HG03432 (cell line): ENCODE measurements at regions not wholly inside any gene's neighbourhood (a gene's known extent, or its start where the extent isn't known, plus 50 kb on each side); places are given as distances from the start of the nearest gene placed in this dataset.

ENCODE experiments used
- ATAC-seq: cut with Tn5 transposase; IDR thresholded peaks from one replicate; pipeline ENCODE4 v1.9.1; 2021; ENCODE audit warnings: mild to moderate bottlenecking, moderate library complexity; ENCODE audit not compliant: unreplicated experiment

DNA sequence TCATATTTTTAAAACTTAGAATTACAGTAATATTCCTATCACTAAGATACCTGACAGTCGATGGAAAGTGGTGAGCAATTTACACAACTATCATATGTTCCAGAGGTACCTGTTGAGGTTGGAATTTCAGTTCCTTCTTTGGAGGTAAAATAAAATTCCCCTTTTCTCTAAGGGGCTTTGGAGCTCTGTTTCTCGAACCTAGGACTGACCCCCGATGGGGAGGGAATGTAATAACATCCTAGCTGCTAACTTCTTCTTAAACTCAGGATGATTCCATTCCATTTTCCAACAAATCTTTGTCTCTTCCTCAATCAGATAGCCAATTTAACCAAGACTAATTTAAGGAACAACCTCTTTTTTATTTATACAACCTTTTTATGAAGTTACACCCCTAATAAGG is 1069.8 kb downstream of the NLGN4Y start:
- no peak for ATAC-seq

DNA sequence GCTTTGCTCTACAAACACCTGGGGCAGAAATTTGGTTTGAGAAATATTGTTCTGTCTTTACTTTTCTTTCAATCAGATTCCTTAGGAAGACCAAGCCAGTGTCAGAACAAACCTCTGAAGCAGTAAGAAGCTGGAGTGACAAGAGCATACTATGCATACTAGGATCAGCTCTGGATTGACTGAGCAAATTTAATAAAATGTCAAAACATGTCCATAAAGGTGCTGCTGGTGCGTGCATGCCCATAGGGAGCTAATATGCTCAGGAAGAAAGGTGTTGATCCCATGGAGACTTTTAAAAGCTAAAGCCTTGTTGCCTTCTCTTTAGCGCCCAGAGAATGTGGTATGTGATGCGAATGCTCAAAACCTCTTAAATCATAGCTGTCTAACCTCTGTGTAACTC is 1076.2 kb downstream of the NLGN4Y start:
- ATAC-seq, result no peak

DNA sequence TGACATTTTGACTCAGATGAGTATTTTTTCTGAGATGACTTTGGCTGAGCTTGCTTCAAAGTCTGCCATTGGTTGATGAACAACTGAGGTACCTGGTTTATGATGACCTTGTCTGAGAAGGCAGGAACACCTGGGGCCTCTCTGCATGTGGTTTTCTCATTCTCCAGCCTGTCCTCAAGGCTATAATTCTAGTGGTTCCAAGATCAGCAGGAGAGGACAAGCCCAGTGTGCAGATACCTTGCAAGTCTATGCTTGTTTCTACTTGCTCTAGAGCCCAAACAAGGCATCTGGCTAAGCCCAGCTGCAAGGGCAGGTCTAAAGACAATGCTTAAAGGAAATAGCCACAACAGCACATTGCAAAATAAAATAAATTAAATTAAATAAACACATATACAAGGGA is 1100.0 kb downstream of the NLGN4Y start:
- no peak for ATAC-seq

DNA sequence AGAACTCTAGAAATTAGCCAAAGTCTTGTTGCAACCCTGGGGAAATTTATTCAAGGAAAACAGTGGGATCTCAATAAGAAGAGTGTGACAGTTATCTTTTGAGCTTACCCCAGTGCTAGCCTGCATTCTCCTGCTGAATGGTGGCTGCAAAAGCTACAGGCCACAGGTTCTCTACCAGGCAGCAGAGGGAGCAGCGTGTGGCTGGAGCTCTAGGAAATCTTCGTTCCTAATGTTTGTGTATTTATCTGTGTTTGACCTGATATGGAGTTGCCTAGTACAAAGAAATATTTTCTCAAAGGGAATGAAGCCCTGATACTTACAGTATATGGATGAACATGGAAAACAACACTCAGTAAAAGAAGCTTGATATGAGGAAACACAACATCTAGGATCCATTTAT is 1100.6 kb downstream of the NLGN4Y start:
- ATAC-seq, result no peak

DNA sequence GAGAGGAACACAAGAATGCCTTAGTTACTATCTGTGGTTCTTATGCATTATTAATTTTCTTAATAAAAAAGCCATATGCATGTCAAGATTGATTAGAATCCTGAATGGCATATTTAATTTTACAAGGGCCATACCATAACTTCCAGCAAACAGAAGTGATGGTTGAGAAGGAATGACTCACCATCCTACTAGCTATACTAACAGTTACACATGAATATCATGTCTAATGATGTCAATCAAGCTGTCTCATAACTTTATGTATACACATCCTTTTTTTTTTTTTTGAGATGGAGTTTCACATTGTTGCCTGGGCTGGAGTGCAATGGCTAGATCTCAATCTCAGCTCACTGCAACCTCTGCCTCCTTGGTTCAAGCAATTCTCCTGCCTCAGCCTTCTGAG is 1123.9 kb downstream of the NLGN4Y start:
- no peak for ATAC-seq

DNA sequence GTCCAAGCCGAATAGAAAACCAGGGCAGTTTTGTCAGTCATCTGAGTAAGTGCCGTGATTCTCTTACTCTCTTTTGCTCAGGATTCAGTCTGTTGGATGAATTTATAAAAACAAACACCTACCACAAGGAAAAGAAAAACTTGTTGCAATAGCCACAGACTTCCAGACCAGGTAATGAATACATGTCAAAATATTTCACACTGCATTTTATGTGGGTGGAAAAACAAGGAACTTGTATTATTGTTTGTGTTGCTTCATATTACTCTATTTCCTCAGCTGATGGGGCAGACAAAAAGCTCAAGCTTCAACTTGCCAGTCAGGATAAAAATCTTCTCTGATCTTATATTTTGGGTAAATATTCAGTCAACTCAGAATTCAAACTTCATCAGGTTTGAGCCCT is 1125.7 kb downstream of the NLGN4Y start:
- ATAC-seq, result no peak

DNA sequence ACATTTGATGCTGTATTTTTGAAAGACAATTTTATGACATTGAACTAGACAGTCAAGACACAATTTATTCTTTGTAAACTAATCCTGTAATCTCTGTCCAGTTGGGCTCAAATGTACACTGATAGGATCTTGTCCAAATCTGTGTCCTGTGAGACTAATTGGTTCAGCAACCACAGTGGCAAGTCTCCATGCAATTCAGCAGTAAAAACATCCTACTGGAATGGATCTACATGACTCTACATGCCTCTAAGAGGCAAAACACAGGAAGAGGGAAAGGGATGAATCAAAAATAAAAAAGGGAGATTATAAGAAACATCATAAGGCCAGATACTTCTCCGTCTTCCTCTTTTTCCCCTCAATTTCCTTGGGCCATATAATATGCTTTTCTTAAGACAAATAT is 1164.2 kb downstream of the NLGN4Y start:
- ATAC-seq, result no peak

DNA sequence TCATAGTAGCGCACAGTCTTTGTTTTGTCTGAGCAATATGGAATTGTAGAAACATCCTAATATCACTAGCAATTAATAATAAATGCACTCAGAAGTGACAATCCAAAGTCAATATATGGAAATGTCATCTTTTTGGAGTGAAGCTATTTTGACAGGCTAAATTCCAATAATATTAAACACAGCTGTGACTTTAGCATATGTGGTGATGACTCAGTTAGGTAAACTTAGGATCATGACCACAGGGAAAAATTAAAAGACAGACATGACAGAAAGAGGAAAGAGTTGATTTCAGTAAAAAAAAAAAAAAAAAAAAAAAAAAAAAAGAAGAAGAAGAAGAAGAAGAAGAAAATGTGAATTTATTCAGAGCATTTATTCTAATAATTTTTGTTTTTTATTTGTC is 1165.7 kb downstream of the NLGN4Y start:
- no peak for ATAC-seq

DNA sequence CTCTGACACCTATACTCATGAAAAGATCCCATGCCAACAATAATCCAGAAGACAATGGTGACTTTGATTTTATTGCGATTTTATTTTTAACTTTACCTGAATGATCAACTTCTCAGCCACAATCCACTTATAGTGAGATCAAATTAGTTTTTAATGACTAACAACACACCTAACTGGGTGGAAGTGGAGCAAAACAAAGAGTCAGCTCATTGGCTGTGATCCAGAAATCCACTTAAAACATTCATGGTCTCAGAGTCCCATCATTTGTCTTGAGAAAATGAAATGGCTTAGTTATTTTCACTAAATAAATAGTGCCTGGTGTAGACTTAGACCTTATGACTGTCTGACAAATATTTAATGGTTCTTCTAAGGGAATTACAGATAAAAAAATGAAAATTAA is 1177.8 kb downstream of the NLGN4Y start:
- ATAC-seq, result no peak

DNA sequence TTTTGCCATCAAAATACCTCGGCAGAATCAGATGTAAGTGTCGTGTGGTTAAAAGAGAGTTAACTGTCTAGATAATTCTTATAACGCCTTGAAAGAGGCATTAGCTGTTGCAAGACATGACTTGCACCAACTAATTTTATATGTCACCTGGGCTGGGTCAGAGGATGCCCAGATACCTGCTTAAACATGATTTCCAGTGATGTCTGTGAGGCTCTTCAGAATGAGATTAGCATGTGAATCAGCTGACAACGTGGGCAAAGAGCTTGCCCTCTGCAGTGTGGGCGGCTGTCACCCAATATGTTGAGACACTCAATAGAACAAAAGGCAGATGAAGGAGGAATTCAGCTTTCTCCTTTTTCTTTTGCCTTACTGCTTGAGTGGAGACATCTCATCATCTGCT is 1180.6 kb downstream of the NLGN4Y start:
- ATAC-seq, result no peak

DNA sequence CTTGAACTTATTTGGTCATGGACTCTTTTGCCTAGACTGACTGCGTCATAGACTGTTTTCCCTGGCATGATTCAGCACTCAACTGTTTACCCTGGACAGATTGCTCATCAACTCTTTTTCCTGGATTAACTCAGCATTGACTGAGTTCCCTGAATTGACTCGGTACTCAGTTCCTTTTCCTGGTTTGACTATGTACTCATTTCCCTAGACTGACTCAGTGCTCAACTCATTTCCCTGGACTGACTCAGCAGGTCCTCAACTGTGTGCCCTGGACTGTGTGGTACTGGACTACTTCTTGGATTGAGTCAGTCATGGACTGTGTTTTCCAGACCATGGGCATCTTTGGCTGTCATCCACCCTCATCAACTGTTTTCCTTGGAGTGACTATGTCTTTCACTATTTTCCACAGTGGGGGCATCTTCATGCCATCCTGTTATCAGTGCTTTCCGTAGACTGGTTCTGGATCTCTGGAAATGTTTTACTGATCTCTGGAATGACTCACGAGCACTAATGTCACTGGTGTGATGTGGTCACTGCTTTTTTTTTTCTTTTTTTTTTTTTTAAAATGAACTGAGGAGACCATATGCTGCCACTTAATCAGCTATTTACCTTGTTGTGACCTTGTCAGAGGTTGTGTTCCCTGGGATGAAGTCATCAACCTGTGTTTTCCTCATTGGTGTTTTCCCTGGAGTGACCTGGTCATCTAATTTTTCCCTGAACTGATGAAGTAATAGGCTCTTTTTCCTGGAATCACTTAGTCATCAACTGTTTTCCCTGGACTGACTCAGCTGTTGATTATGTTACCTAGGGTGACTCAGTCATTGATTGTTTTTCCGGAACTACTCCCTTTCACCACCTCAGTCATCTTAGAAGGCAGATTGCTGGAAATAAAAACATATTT is 1225.5 kb downstream of the NLGN4Y start:
- no peak for ATAC-seq

DNA sequence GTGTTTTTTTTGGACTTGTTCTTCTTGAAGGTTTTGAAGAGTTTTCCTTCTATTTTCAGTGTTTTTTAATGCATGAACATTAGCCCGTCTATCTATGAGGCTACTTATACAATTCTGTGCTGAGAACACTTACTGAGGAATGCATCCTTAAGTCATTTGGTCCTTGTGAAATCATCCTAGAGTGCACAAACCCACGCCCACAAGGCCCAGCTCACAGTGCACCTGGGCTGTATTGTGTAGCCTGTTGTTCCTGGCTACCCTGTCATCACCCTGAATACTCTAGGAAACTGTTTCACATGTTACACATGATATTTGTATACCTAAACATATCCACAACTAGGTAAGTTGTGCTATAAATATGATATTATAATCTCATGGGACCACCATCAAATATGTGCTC is 1226.7 kb downstream of the NLGN4Y start:
- ATAC-seq, result no peak

DNA sequence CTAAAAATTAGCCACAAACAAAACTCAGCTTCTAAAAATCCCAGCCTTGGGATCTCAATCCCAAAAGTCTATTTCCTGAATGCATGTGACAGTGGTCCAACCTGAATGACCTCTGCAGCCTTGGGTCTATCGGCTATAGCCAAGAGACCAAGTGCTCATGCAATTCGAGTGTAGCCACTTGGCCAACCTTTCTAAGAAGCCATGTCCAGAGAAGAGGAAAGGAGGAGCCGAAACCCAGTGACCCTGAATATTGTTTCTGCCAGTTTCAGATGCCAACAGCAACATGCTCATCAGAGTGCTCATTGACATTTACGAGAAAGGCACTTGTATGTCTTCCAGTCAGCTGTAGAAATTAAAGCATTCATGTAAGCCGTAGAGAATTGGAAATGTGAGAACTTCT is 1231.9 kb downstream of the NLGN4Y start:
- no peak for ATAC-seq

DNA sequence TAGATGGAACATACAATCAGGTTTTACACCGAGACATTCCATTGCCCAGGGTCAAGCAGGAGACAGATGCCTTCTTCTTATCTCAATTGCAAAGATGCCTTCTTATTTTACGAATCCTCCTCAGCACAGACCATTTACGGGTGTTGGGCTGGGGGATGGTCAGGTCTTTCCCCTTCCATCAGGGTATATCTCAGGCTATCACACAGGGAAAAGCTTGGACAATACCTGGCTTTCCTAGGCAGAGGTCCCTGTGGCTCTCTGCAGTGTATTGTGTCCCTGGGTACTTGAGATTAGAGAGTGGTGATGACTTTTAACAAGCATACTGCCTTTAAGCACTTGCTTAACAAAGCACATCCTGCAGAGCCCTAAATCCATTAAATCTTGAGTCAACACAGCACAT is 1249.2 kb downstream of the NLGN4Y start:
- ATAC-seq, result no peak

DNA sequence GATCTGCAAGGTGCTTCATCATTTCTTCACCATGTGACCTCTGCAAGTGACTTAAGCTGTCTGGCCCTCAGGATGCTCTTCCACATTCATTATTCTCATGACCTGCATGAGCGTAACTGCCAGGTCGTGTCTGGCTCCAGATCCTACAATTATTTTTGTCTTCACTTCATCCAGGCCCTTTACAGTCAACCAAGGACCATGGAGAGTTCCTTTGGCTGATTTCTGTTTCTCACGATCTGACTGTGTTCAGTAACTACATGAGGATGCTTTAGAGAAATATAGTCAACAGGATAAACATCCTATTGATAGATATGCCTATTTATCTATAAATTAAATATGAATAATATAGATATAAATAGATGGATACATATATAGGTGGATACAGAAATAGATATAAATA is 1251.6 kb downstream of the NLGN4Y start:
- no peak for ATAC-seq

DNA sequence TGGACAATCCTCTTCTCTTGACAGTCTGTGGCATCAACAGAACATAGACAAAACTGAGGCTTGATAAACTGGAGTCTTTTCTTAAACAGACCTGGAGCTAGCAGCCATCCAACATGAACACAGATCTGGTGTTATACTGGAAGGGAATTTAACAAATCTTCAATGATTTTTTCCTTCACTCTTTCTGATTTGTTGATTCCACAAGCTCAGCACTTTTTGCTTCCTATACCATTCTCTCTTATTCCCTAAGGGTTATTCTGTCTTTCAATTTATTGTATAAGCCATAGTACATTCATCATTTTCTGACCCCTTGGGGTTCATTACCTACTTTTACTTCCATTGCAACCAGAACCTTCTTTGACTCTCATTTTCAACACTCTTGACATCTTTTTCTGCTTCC is 1255.6 kb downstream of the NLGN4Y start:
- no peak for ATAC-seq

DNA sequence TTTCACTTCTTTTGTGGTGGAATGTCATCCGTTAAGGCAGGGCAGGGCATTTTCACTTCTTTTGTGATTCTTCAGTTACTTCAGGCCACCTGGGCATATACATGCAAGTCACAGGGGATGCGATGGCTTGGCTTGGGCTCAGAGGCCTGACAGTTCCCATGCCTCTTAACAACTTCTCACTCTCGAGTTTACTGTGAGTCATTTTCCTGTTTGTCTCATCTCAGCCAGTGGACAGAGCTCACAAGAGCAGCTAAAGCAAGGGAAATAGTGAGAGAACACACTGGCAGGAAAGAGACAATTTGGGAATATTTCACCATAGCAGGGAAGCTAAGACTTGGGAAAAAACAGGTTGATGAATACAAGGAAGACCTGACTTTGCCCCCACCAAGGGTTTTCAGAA is 1275.7 kb downstream of the NLGN4Y start:
- ATAC-seq, result no peak

DNA sequence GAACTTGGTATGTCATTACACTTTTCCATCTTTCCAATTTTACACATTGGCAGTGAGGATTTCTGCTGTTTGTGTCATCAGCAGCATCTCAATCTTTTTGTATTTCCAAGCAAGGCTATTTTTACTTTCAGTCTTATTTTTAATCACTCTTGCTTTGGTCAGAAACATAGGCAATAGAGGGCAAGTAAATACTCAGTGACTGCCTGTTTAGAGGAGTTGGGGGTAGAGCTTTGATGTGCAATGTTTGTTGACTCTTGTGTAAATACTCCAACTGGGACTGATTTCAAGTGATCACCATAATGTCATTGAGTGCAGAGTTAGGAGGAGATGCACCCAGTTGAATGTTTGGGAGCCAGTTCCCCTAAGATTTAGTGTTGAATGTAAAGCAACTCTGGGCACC is 1281.7 kb downstream of the NLGN4Y start:
- no peak for ATAC-seq

DNA sequence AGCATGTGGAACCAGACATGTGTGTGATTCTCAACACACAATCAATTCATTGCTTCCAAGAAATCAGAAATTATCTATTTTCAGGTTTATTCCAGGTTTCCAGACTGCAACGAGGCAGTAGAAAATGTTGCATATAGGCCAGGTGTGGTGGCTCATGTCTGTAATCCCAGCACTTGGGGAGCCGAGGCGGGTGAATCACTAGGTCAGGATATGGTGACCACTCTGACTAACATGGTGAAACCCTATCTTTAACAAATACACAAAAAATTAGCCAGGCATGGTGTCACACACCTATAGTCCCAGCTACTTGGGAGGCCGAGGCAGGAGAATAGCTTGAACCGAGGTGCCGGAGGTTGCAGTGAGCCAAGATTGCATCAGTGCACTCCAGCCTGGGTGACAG is 1289.9 kb downstream of the NLGN4Y start:
- no peak for ATAC-seq
